ENCODE measurements at regions not wholly inside any gene's neighbourhood (a gene's known extent, or its start where the extent isn't known, plus 50 kb on each side); places are given as distances from the start of the nearest gene placed in this dataset.

GRCh38 chr2:175317751-175318150 lies 136.2 kb upstream of the ATP5MC3 start:
- no peak for DNase-seq (ENCODE audit: low read depth, low spot score)
- TF ChIP-seq MAX (IDR thresholded peaks at IDR 0.05; ENCODE audit: insufficient read depth, insufficient read length) (no peak), CTCF (IDR thresholded peaks at IDR 0.05; ENCODE audit: extremely low read depth in 1 of 2, insufficient read depth in 1 of 2, low read depth in 1 of 2, low read length in 2 of 2) (no peak)
- H3K9me3 ChIP-seq (replicated peaks; ENCODE audit: control insufficient read depth, insufficient read depth, low read length) = no peaks in the 10 kb centered on the region
- no peaks in the 10 kb centered on the region for H3K4me1 ChIP-seq (ENCODE audit: control insufficient read depth, extremely low read depth, insufficient read depth, low read length)
- H3K9me1 ChIP-seq (replicated peaks; ENCODE audit: control insufficient read depth, extremely low read depth, insufficient read depth, low read length) = no peaks in the 10 kb centered on the region
- no peaks in the 10 kb centered on the region for H4K20me1 ChIP-seq (replicated peaks; ENCODE audit: control insufficient read depth, extremely low read depth, insufficient read depth, low read length)
- no peak for FAIRE-seq
- H3K4me3 ChIP-seq (replicated peaks in 1 of 3; ENCODE audit: insufficient read depth in 1 of 3, low read depth in 1 of 3, low read length in 3 of 3) = no peak overlapping the region
- intact Hi-C loops (cut with micrococcal nuclease) = no loop called here
- H3K27me3 ChIP-seq (ENCODE audit: control insufficient read depth in 2 of 2, insufficient read depth in 2 of 2, low read length in 2 of 2) = peaks cover 0 to 6% of the 10 kb centered on the region in 2 experiments
- no peak overlapping the region for H2AFZ ChIP-seq (ENCODE audit: low read depth, low read length)
- ChIA-PET CTCF (interaction anchor here (1.5 kb wide), 1 partner anchor 11 kb away, joined by 5 read pairs; no protein-coding TSS in a partner anchor), POLR2A (no interaction called here)
- no peaks in the 10 kb centered on the region for H3K79me2 ChIP-seq (ENCODE audit: control insufficient read depth, insufficient read depth, low read length)
- H3K4me2 ChIP-seq (ENCODE audit: insufficient read depth, low read length) = no peak overlapping the region
- H3K36me3 ChIP-seq (ENCODE audit: control insufficient read depth in 2 of 2, extremely low read depth in 1 of 2, insufficient read depth in 2 of 2, low read length in 2 of 2) = no peaks in the 10 kb centered on the region
- H3K27ac ChIP-seq (ENCODE audit: insufficient read depth, low read depth, low read length) = no peak overlapping the region
- H3K9ac ChIP-seq (replicated peaks; ENCODE audit: extremely low read depth, insufficient read depth, low read length) = no peak overlapping the region
- dilution Hi-C loops (cut with MboI; ENCODE audit: extremely low pct_ligation_motif_present, low sequenced_read_pairs) = no loop called here
- BruUV-seq (replicated peaks) = no TSS peak

GRCh38 chr2:175312137-175312536 lies 130.6 kb upstream of the ATP5MC3 start:
- Histone ChIP-seq H3K4me2 (ENCODE audit: insufficient read depth, low read length) (no peak overlapping the region), H3K27ac (ENCODE audit: insufficient read depth, low read depth, low read length) (no peak overlapping the region), H3K9me1 (replicated peaks; ENCODE audit: control insufficient read depth, extremely low read depth, insufficient read depth, low read length) (no peaks in the 10 kb centered on the region), H4K20me1 (replicated peaks; ENCODE audit: control insufficient read depth, extremely low read depth, insufficient read depth, low read length) (no peaks in the 10 kb centered on the region), H3K4me3 (replicated peaks in 1 of 3; ENCODE audit: insufficient read depth in 1 of 3, low read depth in 1 of 3, low read length in 3 of 3) (no peak overlapping the region), H2AFZ (ENCODE audit: low read depth, low read length) (no peak overlapping the region), H3K27me3 (ENCODE audit: control insufficient read depth in 2 of 2, insufficient read depth in 2 of 2, low read length in 2 of 2) (peaks cover 0 to 11% of the 10 kb centered on the region in 2 experiments), H3K79me2 (ENCODE audit: control insufficient read depth, insufficient read depth, low read length) (no peaks in the 10 kb centered on the region), H3K36me3 (ENCODE audit: control insufficient read depth in 2 of 2, extremely low read depth in 1 of 2, insufficient read depth in 2 of 2, low read length in 2 of 2) (no peaks in the 10 kb centered on the region), H3K9me3 (replicated peaks; ENCODE audit: control insufficient read depth, insufficient read depth, low read length) (no peaks in the 10 kb centered on the region), H3K4me1 (ENCODE audit: control insufficient read depth, extremely low read depth, insufficient read depth, low read length) (no peaks in the 10 kb centered on the region), H3K9ac (replicated peaks; ENCODE audit: extremely low read depth, insufficient read depth, low read length) (no peak overlapping the region)
- ChIA-PET POLR2A (interaction anchor here (0.6 kb wide), 1 partner anchor 359 kb away, joined by 3 read pairs; no protein-coding TSS in a partner anchor), CTCF (no interaction called here)
- FAIRE-seq (no peak), DNase-seq (ENCODE audit: low read depth, low spot score) (no peak)
- TF ChIP-seq EZH2 (IDR thresholded peaks at IDR 0.05; ENCODE audit: borderline replicate concordance, low read depth, low read length, severe bottlenecking) = no peak
- TF ChIP-seq MYC (IDR thresholded peaks at IDR 0.05; ENCODE audit: low read depth, low read length) = no peak
- no peak for TF ChIP-seq POLR2AphosphoS5 (IDR thresholded peaks at IDR 0.05; ENCODE audit: insufficient read depth, low read depth, low read length)
- no peak for TF ChIP-seq GATA2 (IDR thresholded peaks at IDR 0.05; ENCODE audit: insufficient read depth, insufficient read length, low read depth, low read length)
- no peak for TF ChIP-seq POLR2A (IDR thresholded peaks at IDR 0.05; ENCODE audit: low read depth, low read length)
- TF ChIP-seq CTCF (IDR thresholded peaks at IDR 0.05; ENCODE audit: extremely low read depth in 1 of 2, insufficient read depth in 1 of 2, low read depth in 1 of 2, low read length in 2 of 2) = no peak
- no peak for TF ChIP-seq JUN (IDR thresholded peaks at IDR 0.05; ENCODE audit: borderline replicate concordance, insufficient read depth, insufficient read length, low read depth)
- no peak for TF ChIP-seq FOS (IDR thresholded peaks at IDR 0.05; ENCODE audit: borderline replicate concordance, insufficient read depth, low read length)
- no peak for TF ChIP-seq MAX (IDR thresholded peaks at IDR 0.05; ENCODE audit: insufficient read depth, insufficient read length)
- dilution Hi-C loops (cut with MboI; ENCODE audit: extremely low pct_ligation_motif_present, low sequenced_read_pairs) = no loop called here
- intact Hi-C loops (cut with micrococcal nuclease) = loop anchor here (5.0 kb wide), 1 partner anchor 785 kb away; the partner anchor contains the start of gene HOXD12
- BruUV-seq (replicated peaks) = no TSS peak

Data from endothelial cell of umbilical vein (primary cell).